GM03348 (cell line): ENCODE measurements at regions not wholly inside any gene's neighbourhood (a gene's known extent, or its start where the extent isn't known, plus 50 kb on each side); places are given as distances from the start of the nearest gene placed in this dataset.

ENCODE experiments used
- DNase-seq: peaks from one replicate; pipeline ENCODE4 v3.0.0; 2012; ENCODE audit warnings: low spot score

GRCh38 chr20:62527781-62528180 is 52.0 kb upstream of the GATA5 start:
- DNase-seq = no peak

- DNase-seq = no peak
Measured at GRCh38 chr20:62528983-62529891, 53.4 kb upstream of the GATA5 start.

DNA sequence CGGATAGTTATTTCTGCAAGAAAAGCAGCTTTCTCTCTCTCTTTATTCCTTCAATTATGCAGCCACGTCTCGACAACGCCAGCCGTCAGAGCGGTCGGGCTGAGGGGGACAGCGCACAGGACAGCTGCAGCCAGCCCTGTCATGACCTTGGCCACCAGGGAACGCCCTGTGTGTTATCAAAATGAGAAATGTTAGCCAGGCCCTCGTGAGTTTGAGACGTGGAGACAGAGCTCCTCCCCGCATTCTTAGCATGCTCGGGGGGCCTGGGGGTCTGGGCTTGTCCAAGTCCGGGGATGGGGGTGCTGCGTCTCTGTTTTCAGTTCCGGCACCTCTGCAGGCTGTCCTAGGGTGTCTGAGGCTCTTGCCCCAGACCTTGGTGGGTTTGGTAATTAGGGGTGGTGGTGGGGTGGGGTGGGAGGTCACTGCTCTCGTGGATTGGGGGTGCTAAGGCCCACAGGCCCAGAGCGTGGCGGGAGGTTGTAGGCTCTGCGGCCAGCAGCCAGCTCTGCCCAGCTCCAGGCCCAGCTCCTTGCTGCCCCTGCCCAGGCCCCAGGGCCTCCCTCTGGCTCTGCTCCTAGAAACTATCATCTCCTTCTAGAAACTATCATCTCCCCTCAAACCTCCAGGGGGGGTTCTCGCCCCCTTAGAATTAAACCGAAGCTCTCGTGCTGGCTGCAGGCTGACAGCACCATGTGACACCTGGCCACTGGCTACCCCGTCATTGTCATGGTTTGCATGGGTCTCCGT is 54.3 kb upstream of the GATA5 start:
- DNase-seq = no peak

GRCh38 chr20:62530643-62531032 is 54.8 kb upstream of the GATA5 start:
- DNase-seq = no peak

DNA sequence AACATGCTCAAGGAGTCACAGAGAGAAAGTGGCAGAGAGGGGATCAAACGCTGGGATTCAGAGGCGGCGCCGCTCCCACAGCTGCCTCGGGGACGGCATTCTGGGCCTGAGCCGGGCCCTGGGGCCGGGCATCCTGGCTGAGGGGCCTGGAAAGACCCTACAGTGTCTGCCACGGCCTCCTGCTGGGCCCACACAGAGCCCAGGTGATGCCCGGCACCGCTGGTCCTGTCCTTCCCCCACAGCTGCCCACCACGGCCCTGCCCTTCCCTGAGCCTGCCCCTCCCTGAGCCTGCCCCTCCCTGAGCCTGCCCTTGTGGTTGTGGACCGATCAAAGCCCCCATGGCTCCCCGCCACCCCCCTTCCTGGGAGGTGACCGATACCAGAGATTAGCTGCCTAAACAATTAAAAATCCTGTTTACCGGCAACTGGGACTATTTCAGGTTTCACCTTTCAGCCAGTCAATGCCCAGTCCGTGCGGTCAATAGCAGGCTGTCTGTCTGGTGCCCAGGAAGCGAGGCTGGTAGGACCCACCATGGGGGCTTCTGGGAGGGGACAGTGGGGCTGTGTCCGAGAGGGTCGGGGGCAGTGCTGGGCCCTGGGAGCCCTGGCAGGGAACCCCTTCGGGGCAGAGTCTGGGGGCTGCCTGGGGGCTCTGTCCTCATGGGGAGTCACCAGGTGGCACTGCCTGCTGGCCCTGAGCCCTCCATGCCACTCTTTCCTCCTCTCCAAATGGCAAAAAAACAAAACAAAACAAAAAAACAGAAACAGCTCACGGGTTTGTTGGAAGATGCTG is 55.4 kb upstream of the GATA5 start:
- DNase-seq = no peak

- DNase-seq = no peak
Measured at GRCh38 chr20:62532921-62533320, 57.1 kb upstream of the GATA5 start.

- DNase-seq = no peak
Measured at GRCh38 chr20:62533591-62534495, 58.0 kb upstream of the GATA5 start.

DNA sequence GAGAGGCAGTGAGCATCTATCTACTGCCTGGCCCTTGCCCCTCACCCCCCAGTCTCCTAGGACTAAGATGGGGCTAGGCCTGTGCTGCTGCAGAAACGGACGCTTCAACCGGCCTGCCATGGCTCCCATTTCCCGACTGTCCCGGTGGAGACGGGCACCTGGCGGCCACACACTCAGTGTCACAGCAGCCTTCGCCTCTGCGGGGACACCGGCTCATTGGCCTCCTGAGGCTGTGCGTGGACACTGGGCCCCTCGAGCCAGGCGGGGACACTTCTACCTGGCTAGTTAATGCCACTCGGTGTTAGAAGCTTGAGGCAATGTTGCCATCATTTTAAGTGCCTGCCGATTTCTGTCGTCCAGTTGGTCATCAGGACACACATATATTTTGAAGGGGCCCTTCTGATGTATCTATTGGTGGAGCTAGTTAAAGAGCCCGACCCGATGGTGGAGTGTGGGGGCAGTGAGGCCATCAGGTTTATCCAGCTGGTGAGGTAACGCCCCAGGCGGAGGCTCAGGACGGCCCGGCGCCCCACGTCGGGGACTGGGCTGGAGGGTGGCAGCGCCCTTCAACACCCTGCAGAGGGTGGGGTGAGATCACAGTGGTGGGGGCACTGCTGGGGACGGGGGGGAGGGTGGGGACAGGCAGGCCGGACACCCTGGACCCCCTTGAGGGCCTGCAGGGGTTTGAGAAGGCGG is 58.9 kb upstream of the GATA5 start:
- DNase-seq = no peak

DNA sequence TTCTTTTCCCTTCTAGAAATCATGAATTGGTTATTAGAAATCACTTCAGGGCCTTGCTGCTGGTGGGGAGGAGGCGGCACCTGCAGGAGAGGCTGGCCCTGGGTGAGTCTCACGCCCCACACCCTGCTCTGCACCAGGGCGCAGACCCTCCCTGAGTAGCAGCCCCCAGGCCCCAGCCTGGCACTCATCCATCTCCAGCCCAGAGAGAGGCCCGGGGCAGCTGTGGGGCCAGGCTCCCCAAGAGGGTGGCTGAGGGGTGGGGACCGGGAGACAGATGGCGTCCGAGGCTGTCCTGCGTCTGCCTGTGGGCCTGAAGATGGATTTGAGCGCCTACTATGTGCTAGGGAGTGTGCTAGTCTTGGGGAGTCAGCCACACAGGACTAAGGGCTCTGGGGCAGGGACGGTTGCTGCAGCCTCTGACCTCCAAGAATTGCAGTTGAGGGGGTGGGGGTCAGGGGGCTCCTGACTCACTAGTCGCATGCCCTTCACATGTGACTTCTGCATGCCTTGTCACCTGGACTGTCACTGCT is 59.6 kb upstream of the GATA5 start:
- no peak for DNase-seq

GRCh38 chr20:62535964-62536363 is 60.2 kb upstream of the GATA5 start:
- DNase-seq = no peak

- no peak for DNase-seq
Measured at GRCh38 chr20:62536871-62537401, 61.1 kb upstream of the GATA5 start.

DNA sequence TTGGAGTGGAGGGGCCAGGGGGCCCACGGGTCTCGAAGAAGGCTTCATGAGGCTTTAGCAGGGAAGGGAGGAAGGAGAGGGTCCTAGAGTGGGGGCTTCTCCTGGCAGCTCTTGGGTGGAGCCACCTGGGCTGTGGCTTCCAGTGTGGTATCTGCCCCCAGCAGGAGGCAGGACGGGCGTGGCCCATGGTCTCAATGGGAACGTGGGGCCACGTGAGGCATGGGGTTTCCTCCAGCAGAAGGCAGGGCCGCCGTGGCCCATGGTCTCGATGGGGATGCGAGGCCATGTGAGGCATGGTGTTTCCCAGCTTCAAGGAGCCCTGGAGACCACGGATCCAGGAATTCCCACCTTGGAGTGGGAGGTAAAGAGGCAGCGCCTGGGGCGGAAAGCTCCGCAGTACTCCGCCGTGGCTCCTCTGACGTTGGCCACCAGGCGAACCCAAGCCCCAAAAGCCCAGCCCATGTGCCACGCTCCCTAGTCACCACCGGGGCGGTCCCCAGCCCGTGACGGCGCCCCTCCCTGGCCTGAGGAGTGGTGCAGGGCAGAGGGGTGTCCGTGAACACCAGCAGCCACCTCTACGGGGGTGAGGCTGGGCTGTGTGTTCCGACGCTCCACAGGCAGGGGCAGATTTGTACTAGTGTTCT is 62.0 kb upstream of the GATA5 start:
- DNase-seq = no peak

DNA sequence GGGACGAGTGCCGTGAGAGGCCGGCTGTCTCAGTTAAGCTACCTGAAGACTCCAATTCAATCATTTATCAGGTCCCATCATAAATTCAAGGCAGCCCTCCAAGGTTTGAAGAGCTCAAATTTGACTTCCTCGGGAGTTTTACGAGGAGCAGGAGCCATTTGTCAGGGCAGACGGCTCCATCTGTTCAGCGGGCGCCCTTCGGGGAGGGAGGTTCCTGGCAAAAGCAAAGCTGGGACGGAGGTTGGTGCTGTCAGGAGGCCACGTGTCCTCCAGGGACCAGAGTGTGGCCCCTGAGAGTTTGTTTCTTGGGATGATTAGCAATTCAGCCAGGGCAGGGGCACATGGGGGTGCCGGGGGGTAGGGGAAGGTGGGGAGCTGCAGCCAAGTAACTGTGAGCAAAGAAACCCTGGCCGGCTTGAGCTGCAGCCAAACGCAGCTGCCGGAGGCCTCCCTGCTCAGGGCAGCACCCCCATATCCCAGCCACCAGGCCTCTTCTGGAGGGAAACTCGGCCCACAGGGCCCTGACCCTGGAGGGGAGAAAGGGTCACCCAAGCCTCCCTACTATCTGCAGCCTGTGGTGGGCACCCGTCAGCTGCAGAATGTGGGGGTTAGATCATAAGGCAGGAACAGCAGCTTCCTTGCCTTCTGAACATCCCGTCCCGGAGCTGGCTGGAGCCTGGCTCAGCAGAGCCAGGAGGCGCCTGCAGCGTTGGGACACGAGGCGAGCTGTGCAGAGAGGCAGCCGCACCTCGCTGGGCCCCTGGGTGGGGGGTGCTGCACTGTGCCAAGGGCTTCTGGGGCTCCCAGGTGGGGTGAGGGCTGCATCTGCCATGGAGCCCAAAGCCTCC is 63.6 kb upstream of the GATA5 start:
- DNase-seq = no peak

- no peak for DNase-seq
Measured at GRCh38 chr20:62540504-62540903, 64.7 kb upstream of the GATA5 start.

DNA sequence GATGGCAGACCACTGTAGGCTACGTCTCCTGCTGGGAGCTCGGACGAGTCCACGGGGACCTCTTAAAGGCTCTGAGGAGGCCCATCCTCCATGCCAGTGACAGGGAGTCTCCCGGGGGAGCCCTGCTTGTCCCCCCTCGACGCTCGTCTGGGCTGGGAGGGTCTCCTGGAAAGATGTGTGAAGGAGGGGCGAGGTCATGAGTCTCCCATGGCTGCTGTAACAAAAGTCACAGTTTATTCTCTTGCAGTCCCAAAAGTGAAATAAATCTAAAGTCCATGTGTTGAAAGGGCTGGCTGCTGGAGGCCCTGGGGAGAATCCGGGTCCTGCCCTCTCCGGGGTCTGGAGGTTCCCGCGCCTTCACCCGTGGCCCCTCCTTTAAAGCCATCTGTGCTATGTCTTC is 67.1 kb upstream of the GATA5 start:
- no peak for DNase-seq

DNA sequence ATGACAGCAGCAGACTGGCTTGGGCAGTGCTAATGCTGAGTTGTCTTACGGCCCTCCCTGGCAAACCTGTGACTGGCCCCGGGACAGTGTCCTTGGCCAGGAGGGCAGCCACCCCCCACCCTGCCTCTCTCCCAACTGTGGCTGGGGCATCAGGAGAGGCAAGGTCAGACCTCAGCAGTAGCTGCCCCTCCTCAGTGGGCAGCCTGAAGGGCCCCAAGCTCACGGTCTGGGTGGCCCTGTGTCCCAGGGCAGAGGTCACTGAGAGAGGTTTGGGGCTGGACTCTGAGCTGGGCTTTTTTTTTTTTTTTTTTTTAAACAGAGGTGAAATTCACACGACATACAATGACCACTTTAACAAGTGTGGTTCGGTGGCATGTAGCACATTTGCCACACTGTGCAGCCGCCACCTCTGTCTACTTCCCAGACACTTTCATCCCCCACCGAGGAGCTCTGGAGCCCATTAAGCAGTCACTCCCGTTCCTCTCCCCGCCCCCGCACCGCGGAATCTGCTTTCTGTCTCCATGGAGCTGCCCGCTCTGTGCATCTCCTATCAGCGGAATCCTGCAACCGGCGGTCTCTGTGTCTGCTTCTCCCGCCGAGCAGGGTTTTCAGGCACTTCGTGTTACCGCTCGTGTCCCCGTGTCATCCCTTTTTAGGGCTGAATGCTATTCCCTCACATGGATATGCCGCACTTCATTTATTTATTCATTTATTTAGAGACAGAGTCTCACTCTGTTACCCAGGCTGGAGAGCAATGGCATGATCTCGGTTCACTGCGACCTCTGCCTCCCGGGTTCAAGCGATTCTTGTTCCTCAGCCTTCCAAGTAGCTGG is 67.9 kb upstream of the GATA5 start:
- DNase-seq = peak; percentile 43

- DNase-seq = no peak
Measured at GRCh38 chr20:62544505-62545055, 68.8 kb upstream of the GATA5 start.

- no peak for DNase-seq
Measured at GRCh38 chr20:62545271-62545670, 69.5 kb upstream of the GATA5 start.
